ENCODE measurements at regions not wholly inside any gene's neighbourhood (a gene's known extent, or its start where the extent isn't known, plus 50 kb on each side); places are given as distances from the start of the nearest gene placed in this dataset.

DNA sequence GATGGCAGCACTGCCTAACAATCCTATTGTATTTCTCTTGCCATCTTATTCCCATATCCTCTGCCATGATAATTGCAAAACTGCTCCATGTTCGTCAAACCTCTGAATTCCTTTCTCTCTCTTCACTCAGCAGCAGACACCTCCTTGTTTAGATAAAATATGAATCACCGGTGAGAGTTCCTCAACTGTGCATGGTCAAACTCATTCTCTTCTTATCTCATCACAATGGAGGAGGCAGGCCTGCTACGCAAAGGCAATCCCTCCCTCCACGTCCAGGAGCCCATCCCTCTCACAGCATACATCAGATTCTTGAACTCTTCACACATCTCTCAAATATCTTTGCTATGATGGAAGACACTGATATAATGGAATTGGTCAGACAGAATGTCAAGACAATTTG is 90.1 kb upstream of the DAAM1 start:
- TF ChIP-seq, protein P1, sequence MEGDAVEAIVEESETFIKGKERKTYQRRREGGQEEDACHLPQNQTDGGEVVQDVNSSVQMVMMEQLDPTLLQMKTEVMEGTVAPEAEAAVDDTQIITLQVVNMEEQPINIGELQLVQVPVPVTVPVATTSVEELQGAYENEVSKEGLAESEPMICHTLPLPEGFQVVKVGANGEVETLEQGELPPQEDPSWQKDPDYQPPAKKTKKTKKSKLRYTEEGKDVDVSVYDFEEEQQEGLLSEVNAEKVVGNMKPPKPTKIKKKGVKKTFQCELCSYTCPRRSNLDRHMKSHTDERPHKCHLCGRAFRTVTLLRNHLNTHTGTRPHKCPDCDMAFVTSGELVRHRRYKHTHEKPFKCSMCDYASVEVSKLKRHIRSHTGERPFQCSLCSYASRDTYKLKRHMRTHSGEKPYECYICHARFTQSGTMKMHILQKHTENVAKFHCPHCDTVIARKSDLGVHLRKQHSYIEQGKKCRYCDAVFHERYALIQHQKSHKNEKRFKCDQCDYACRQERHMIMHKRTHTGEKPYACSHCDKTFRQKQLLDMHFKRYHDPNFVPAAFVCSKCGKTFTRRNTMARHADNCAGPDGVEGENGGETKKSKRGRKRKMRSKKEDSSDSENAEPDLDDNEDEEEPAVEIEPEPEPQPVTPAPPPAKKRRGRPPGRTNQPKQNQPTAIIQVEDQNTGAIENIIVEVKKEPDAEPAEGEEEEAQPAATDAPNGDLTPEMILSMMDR (conservative IDR thresholded peaks at IDR 0.05; ENCODE audit: low read length): no peak
- no peak for TF ChIP-seq EZH2phosphoT487 (IDR thresholded peaks at IDR 0.05; ENCODE audit: borderline replicate concordance, low read depth, low read length)

Measured in OCI-LY7 (cell line).